ENCODE measurements at regions not wholly inside any gene's neighbourhood (a gene's known extent, or its start where the extent isn't known, plus 50 kb on each side); places are given as distances from the start of the nearest gene placed in this dataset.

DNA sequence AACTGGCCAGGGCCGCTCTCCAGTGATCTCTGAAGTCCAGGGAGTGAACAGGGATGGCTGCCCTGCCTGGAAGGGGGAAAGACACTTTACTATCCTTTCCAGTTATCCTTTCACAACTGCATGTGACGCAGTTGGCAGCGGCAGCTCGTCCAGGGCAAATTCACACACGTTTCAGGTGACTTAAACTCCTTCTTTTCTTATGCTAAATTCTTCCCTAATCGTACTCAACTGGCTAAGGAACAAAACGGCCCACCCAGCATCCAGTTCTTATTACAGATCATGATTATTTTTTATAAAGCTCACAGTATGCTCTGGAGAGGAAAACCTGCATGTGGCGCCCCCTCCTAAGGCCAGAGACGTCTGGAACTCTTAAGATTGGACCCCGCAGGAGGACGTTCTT is 767.1 kb downstream of the UQCRFS1 start:
- TF ChIP-seq FOXS1 (CRISPR knock-in tag; IDR thresholded peaks at IDR 0.05) (no peak), ZFP36 (IDR thresholded peaks at IDR 0.05; ENCODE audit: borderline replicate concordance, partially characterized antibody) (no peak), TFCP2L1 (CRISPR knock-in tag; IDR thresholded peaks at IDR 0.05) (no peak), KDM5A (IDR thresholded peaks at IDR 0.05) (no peak), BHLHE40 (IDR thresholded peaks at IDR 0.05; ENCODE audit: low read depth, low read length) (no peak), JUN (IDR thresholded peaks at IDR 0.05) (no peak), FOSL2 (IDR thresholded peaks at IDR 0.05) (no peak), FOSL2 (CRISPR knock-in tag; IDR thresholded peaks at IDR 0.05) (no peak), HDAC2 (IDR thresholded peaks at IDR 0.05) (no peak), ZNF302 (CRISPR knock-in tag; IDR thresholded peaks at IDR 0.05) (no peak), CBX8 (IDR thresholded peaks at IDR 0.05) (no peak), ATOH8 (CRISPR knock-in tag; IDR thresholded peaks at IDR 0.05; ENCODE audit: low read depth) (no peak), NFE2L2 (conservative IDR thresholded peaks at IDR 0.05; ENCODE audit: low read length) (no peak), POLR2A (IDR thresholded peaks at IDR 0.05; ENCODE audit: low read length) (no peak), RFX5 (IDR thresholded peaks at IDR 0.05) (no peak), KDM1A (IDR thresholded peaks at IDR 0.05; ENCODE audit: low read depth) (no peak), E2F6 (IDR thresholded peaks at IDR 0.05; ENCODE audit: borderline replicate concordance, low read depth) (no peak)
- TF ChIP-seq, protein P1, sequence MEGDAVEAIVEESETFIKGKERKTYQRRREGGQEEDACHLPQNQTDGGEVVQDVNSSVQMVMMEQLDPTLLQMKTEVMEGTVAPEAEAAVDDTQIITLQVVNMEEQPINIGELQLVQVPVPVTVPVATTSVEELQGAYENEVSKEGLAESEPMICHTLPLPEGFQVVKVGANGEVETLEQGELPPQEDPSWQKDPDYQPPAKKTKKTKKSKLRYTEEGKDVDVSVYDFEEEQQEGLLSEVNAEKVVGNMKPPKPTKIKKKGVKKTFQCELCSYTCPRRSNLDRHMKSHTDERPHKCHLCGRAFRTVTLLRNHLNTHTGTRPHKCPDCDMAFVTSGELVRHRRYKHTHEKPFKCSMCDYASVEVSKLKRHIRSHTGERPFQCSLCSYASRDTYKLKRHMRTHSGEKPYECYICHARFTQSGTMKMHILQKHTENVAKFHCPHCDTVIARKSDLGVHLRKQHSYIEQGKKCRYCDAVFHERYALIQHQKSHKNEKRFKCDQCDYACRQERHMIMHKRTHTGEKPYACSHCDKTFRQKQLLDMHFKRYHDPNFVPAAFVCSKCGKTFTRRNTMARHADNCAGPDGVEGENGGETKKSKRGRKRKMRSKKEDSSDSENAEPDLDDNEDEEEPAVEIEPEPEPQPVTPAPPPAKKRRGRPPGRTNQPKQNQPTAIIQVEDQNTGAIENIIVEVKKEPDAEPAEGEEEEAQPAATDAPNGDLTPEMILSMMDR (IDR thresholded peaks at IDR 0.05) = no peak
- TF ChIP-seq, protein P2, sequence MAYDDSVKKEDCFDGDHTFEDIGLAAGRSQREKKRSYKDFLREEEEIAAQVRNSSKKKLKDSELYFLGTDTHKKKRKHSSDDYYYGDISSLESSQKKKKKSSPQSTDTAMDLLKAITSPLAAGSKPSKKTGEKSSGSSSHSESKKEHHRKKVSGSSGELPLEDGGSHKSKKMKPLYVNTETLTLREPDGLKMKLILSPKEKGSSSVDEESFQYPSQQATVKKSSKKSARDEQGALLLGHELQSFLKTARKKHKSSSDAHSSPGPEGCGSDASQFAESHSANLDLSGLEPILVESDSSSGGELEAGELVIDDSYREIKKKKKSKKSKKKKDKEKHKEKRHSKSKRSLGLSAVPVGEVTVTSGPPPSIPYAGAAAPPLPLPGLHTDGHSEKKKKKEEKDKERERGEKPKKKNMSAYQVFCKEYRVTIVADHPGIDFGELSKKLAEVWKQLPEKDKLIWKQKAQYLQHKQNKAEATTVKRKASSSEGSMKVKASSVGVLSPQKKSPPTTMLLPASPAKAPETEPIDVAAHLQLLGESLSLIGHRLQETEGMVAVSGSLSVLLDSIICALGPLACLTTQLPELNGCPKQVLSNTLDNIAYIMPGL (CRISPR knock-in tag; IDR thresholded peaks at IDR 0.05; ENCODE audit: borderline replicate concordance) = no peak
- ChIA-PET POLR2A (no interaction called here), CTCF (no interaction called here)
- Histone ChIP-seq H3K4me2 (no peak overlapping the region), H3K4me3 (no peak overlapping the region), H3K4me1 (no peaks in the 10 kb centered on the region), H3K27ac (no peak overlapping the region), H3K9me3 (no peaks in the 10 kb centered on the region; the same call in 2 of the 3 replicates)
- no peak for DNase-seq (ENCODE audit: low read depth in 1 of 2, low spot score in 1 of 2)
- FAIRE-seq = no peak
- no peak for ATAC-seq
- 13% methylated on average over 11 of the region's 11 CpGs for whole genome bisulfite sequencing (ENCODE audit: missing lambda C conversion rate)

DNA sequence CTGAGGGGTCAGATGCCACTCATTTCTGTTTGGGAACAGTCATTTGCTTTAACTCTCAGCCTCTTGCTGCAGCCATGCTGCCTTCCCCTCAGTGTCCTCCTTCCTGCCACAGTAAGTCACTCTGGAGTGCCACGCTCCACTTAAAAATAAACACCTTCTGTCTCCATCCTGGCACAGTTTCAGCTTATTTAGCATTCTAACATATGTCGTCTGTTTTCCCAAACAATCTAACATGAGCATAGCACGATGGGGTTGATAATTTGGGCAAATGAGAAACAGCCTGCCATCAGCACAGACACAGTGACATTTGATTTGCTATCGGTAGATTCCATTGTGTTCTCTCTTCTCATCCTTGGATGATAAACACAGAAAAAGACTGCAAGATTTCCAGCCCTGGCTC is 768.6 kb downstream of the UQCRFS1 start:
- no peak for DNase-seq (ENCODE audit: low read depth in 1 of 2, low spot score in 1 of 2)
- POLR2A ChIA-PET = no interaction called here
- no peaks in the 10 kb centered on the region; the same call in 2 of the 3 replicates for H3K9me3 ChIP-seq
- no peak for FAIRE-seq
- TF ChIP-seq MAX (IDR thresholded peaks at IDR 0.05) = no peak
- no peak overlapping the region for H3K4me3 ChIP-seq
- H3K4me2 ChIP-seq = no peak overlapping the region
- CTCF ChIA-PET = interaction anchor here (0.9 to 2.0 kb wide), 3 partner anchors 9 to 48 kb away, joined by 4 to 5 read pairs (median 4); no protein-coding TSS in a partner anchor
- no peaks in the 10 kb centered on the region for H3K4me1 ChIP-seq
- no peak for ATAC-seq
- 16% methylated on average over 4 of the region's 4 CpGs for WGBS (ENCODE audit: missing lambda C conversion rate)
- no peak overlapping the region for H3K27ac ChIP-seq

- CTCF ChIA-PET = interaction anchor here (0.7 to 2.0 kb wide), 5 partner anchors 8 to 899 kb away, joined by 3 to 5 read pairs (median 4); no protein-coding TSS in a partner anchor
- POLR2A ChIA-PET = no interaction called here
- ATAC-seq = no peak
- TF ChIP-seq ZNF302 (CRISPR knock-in tag; IDR thresholded peaks at IDR 0.05) = no peak
- no peak for TF ChIP-seq EHF (CRISPR knock-in tag; IDR thresholded peaks at IDR 0.05)
- no peak for TF ChIP-seq PHF8 (IDR thresholded peaks at IDR 0.05; ENCODE audit: borderline replicate concordance, low read depth)
- TF ChIP-seq KDM1A (IDR thresholded peaks at IDR 0.05; ENCODE audit: low read depth) = no peak
- TF ChIP-seq TP53 (CRISPR knock-in tag; IDR thresholded peaks at IDR 0.05) = no peak
- no peak for TF ChIP-seq MYC (IDR thresholded peaks at IDR 0.05; ENCODE audit: borderline replicate concordance, low read length)
- H3K27ac ChIP-seq = no peak overlapping the region
- no peak for DNase-seq (ENCODE audit: low read depth in 1 of 2, low spot score in 1 of 2)
- no peak for FAIRE-seq
- no peak overlapping the region for H3K4me2 ChIP-seq
- WGBS (ENCODE audit: missing lambda C conversion rate) = 7% methylated on average over 9 of the region's 9 CpGs
- H3K4me1 ChIP-seq = no peaks in the 10 kb centered on the region
- H3K9me3 ChIP-seq = no peaks in the 10 kb centered on the region; the same call in 2 of the 3 replicates
- H3K4me3 ChIP-seq = no peak overlapping the region
Observed at GRCh38 chr19:28443361-28443760, 769.6 kb downstream of the UQCRFS1 start.

All from A549 (cell line).